Vagina (tissue), 2 donors: ENCODE measurements at regions not wholly inside any gene's neighbourhood (a gene's known extent, or its start where the extent isn't known, plus 50 kb on each side); places are given as distances from the start of the nearest gene placed in this dataset.
"Not testable (repeated sequence)": the region's sequence is repeated elsewhere in the genome, so short reads cannot be mapped to it uniquely, and the experiment has no call there.

Source experiments
- DNase-seq, 2 donors: peaks; one replicate each; pipeline ENCODE4 v3.0.0-alpha.2; 2017; ENCODE audit errors: extremely low spot score in 2 of 2
- H3K27ac ChIP-seq: fragments of 200-600 bp; sonication (generic); one replicate; pipeline ENCODE4 v1.5.1; 2019
- H3K27me3 ChIP-seq: fragments of 200-600 bp; sonication (generic); one replicate; pipeline ENCODE4 v1.5.1; 2019
- H3K36me3 ChIP-seq, 2 donors: fragments of 200-600 bp; sonication (generic); one replicate each; pipeline ENCODE4 v1.5.1; 2017 to 2019
- H3K4me1 ChIP-seq: fragments of 200-600 bp; sonication (generic); one replicate; pipeline ENCODE4 v1.5.1; 2019
- H3K4me3 ChIP-seq, 2 donors: fragments of 200-600 bp; sonication (generic); 1 replicate in 1 of 2; 2 replicates in 1 of 2; pipeline ENCODE4 v1.5.1; 2016 to 2019
- H3K9me3 ChIP-seq: fragments of 200-600 bp; sonication (generic); one replicate; pipeline ENCODE4 v1.5.1; 2019
- POLR2A ChIP-seq, 2 donors: fragments of 450-650 bp; IDR thresholded peaks; one replicate each; pipeline ENCODE4 v1.6.1; 2017; ENCODE audit warnings: antibody characterized with exemption in 2 of 2, mild to moderate bottlenecking in 2 of 2, moderate library complexity in 2 of 2
- POLR2AphosphoS5 ChIP-seq, 2 donors: sonication (generic); formaldehyde crosslinking; IDR thresholded peaks; one replicate each; pipeline ENCODE4 v1.9.0; 2017; ENCODE audit warnings: antibody characterized with exemption in 2 of 2, mild to moderate bottlenecking in 2 of 2, low read depth in 1 of 2; ENCODE audit not compliant: insufficient read depth in 1 of 2
- intact Hi-C: fragments of 100-400 bp; cut with DNase I; formaldehyde crosslinking; loops from one replicate; pipeline ENCODE4 v1.15.1; 2023
- TF ChIP-seq, protein P1 (sequence below), 3 experiments: fragments of 450-650 bp in 2 of 3; fragments of 200-600 bp in 1 of 3; sonication (generic) in 1 of 3; IDR thresholded peaks; one replicate each; pipeline ENCODE4 v1.5.1; 2017 to 2019; ENCODE audit warnings: antibody characterized with exemption in 3 of 3, mild to moderate bottlenecking in 2 of 3, moderate library complexity in 2 of 3

DNA sequence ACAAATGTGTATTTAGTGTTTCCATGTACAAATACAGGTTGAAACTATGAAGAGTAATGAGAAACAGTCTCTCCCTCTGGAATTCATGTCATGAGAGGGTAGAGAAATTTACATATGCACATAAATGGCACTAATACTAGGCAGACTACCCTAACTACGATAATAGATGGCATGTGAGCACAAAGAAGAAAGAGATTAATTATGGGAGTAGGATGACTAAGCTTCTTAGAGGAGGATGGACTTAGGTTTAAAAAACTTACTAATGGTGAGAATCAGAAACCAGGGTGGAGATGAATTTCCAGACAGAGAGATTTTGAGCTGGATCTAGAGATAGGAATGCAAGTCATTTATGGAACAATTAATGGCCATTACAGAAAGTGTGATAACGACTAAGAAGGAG is 225.3 kb upstream of the HTR1E start:
- TF ChIP-seq, protein P1, sequence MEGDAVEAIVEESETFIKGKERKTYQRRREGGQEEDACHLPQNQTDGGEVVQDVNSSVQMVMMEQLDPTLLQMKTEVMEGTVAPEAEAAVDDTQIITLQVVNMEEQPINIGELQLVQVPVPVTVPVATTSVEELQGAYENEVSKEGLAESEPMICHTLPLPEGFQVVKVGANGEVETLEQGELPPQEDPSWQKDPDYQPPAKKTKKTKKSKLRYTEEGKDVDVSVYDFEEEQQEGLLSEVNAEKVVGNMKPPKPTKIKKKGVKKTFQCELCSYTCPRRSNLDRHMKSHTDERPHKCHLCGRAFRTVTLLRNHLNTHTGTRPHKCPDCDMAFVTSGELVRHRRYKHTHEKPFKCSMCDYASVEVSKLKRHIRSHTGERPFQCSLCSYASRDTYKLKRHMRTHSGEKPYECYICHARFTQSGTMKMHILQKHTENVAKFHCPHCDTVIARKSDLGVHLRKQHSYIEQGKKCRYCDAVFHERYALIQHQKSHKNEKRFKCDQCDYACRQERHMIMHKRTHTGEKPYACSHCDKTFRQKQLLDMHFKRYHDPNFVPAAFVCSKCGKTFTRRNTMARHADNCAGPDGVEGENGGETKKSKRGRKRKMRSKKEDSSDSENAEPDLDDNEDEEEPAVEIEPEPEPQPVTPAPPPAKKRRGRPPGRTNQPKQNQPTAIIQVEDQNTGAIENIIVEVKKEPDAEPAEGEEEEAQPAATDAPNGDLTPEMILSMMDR (IDR thresholded peaks at IDR 0.05) = no peak
- TF ChIP-seq POLR2AphosphoS5 (IDR thresholded peaks at IDR 0.05; ENCODE audit: insufficient read depth in 1 of 2, low read depth in 1 of 2) (no peak), POLR2A (IDR thresholded peaks at IDR 0.05) (no peak)
- Histone ChIP-seq H3K36me3 (no peaks in the 10 kb centered on the region), H3K4me3 (no peak overlapping the region), H3K9me3 (no peaks in the 10 kb centered on the region), H3K27ac (no peak overlapping the region), H3K27me3 (no peaks in the 10 kb centered on the region), H3K4me1 (no peaks in the 10 kb centered on the region)
- DNase-seq = no peak
- intact Hi-C loops = no loop called here

DNA sequence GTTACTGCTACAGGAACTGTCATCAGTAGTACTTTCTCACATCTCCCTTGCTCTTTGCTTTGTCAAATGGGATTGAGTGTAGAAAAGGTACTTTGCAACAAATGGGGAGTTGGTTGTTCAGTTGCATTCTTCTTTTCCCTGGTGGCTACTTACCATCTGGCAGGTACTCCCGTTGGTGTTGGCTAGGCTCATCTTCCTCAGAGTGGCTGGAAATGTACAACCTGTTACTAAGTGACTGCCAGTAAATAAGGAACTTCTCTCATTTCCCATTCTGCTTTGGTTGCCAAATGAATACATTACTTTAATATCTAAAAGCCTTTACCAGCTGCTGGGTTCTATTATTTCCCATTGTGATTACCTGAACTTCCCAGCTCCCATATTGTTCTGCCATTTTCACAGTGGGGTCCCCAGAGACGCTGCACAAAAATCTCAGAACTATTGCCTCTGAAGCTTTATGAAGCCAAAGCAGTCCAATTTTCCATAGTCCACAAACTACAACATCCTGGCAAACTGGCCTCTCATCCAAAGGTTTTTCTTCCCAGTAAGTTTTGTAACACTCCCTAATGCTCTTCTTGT is 229.7 kb upstream of the HTR1E start:
- Histone ChIP-seq H3K4me1 (no peaks in the 10 kb centered on the region), H3K27ac (no peak overlapping the region), H3K36me3 (no peaks in the 10 kb centered on the region), H3K27me3 (no peaks in the 10 kb centered on the region), H3K9me3 (no peaks in the 10 kb centered on the region), H3K4me3 (no peak overlapping the region)
- DNase-seq = no peak
- intact Hi-C loops = no loop called here
- TF ChIP-seq, protein P1 (IDR thresholded peaks at IDR 0.05) = no peak
- TF ChIP-seq POLR2A (IDR thresholded peaks at IDR 0.05) = no peak

- intact Hi-C loops = no loop called here
- no peaks in the 10 kb centered on the region for H3K4me1 ChIP-seq
- no peak for TF ChIP-seq POLR2AphosphoS5 (IDR thresholded peaks at IDR 0.05; ENCODE audit: insufficient read depth in 1 of 2, low read depth in 1 of 2)
- no peak for TF ChIP-seq POLR2A (IDR thresholded peaks at IDR 0.05)
- TF ChIP-seq, protein P1 (IDR thresholded peaks at IDR 0.05) = no peak
Measured at GRCh38 chr6:86706449-86706848, 230.9 kb upstream of the HTR1E start.

GRCh38 chr6:86701228-86701627 is 236.1 kb upstream of the HTR1E start:
- intact Hi-C loops, H3K4me1 ChIP-seq, DNase-seq, H3K4me3 ChIP-seq, H3K9me3 ChIP-seq, H3K36me3 ChIP-seq, H3K27ac ChIP-seq, H3K27me3 ChIP-seq: not testable (repeated sequence)

More at GRCh38 chr6:86706449-86706848, 230.9 kb upstream of the HTR1E start:
- Histone ChIP-seq H3K4me3 (no peak overlapping the region), H3K9me3 (no peaks in the 10 kb centered on the region), H3K27me3 (no peaks in the 10 kb centered on the region), H3K27ac (no peak overlapping the region), H3K36me3 (no peaks in the 10 kb centered on the region)
- DNase-seq = no peak

DNA sequence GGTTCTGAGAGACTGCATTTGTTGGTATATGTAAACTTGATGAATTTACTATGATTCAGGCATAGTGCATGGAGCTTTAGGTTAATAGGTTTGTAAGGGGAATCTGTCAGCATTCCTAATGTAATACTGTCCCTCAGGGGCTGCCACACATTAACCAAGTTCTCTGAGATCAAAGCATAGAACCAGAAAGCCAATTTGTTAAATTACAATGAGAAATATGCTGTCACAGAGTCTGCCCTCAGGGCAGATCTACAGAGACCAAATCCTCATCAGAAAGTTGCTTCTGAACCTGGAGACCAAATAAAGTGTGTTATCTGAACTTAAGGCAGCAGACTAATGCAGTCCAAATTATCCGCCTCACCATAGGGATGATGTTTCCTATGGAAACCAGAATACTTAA is 250.8 kb upstream of the HTR1E start:
- H3K4me3 ChIP-seq = no peak overlapping the region
- H3K27ac ChIP-seq = no peak overlapping the region
- intact Hi-C loops = no loop called here
- no peaks in the 10 kb centered on the region for H3K4me1 ChIP-seq
- DNase-seq = no peak
- H3K9me3 ChIP-seq = no peaks in the 10 kb centered on the region
- H3K27me3 ChIP-seq = no peaks in the 10 kb centered on the region
- no peak for TF ChIP-seq POLR2A (IDR thresholded peaks at IDR 0.05)
- TF ChIP-seq POLR2AphosphoS5 (IDR thresholded peaks at IDR 0.05; ENCODE audit: insufficient read depth in 1 of 2, low read depth in 1 of 2) = no peak
- TF ChIP-seq, protein P1 (IDR thresholded peaks at IDR 0.05) = no peak
- H3K36me3 ChIP-seq = no peaks in the 10 kb centered on the region
